PFSK-1 (cell line): ENCODE measurements at regions not wholly inside any gene's neighbourhood (a gene's known extent, or its start where the extent isn't known, plus 50 kb on each side); places are given as distances from the start of the nearest gene placed in this dataset.

Source experiments
- FOXP2 ChIP-seq: optimal IDR thresholded peaks from 2 replicates; pipeline ENCODE3; 2011; ENCODE audit warnings: borderline replicate concordance, control low read depth, inconsistent platforms; ENCODE audit not compliant: insufficient read depth; ENCODE audit errors: extremely low read length, extremely low read depth
- POLR2AphosphoS5 ChIP-seq: IDR thresholded peaks from 2 replicates; pipeline ENCODE4 v1.6.1; 2012; ENCODE audit warnings: low read depth, mild to moderate bottlenecking, control low read depth, low read length, moderate library complexity
- REST ChIP-seq, 2 experiments: IDR thresholded peaks; 2 replicates each; pipeline versions ENCODE4 v1.6.1 to v1.8.0; 2011 to 2012; ENCODE audit warnings: low read depth in 2 of 2, low read length in 2 of 2, control low read depth in 1 of 2, inconsistent platforms in 1 of 2, mild to moderate bottlenecking in 1 of 2, moderate library complexity in 1 of 2; ENCODE audit not compliant: insufficient read depth in 1 of 2
- SIN3A ChIP-seq: IDR thresholded peaks from 2 replicates; pipeline ENCODE4 v1.6.1; 2012; ENCODE audit warnings: mild to moderate bottlenecking, low read length, moderate library complexity, borderline replicate concordance; ENCODE audit not compliant: insufficient read depth
- TAF1 ChIP-seq: IDR thresholded peaks from 2 replicates; pipeline ENCODE4 v1.6.1; 2012; ENCODE audit warnings: low read length, control low read depth, borderline replicate concordance; ENCODE audit not compliant: insufficient read depth

GRCh38 chr22:47288680-47289079 is 526.2 kb downstream of the TBC1D22A start:
- TF ChIP-seq TAF1: no peak
- no peak for TF ChIP-seq SIN3A
- no peak for TF ChIP-seq POLR2AphosphoS5
- TF ChIP-seq REST (IDR thresholded peaks at IDR 0.05; ENCODE audit: insufficient read depth in 1 of 2, low read depth in 2 of 2, low read length in 2 of 2): no peak
- no peak for TF ChIP-seq FOXP2
